ENCODE measurements at regions not wholly inside any gene's neighbourhood (a gene's known extent, or its start where the extent isn't known, plus 50 kb on each side); places are given as distances from the start of the nearest gene placed in this dataset.

DNA sequence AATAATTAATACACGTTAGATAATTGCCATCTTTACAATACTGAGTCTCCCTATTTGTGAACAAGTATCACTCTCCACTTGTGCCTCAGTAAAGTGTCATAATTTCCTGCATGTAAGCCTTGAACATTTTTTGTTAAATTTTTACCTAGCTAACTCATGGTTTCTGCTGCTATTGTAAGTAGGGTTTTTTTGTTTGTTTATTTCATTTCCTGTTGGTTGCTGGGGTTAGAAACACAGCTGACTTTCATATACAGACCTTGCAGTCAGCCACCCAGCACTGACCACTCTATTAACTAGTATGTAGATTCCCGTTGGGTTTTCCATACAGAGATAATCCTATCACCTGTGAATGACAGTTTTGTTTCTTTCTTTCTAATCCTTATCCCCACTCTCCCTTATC is 133.3 kb downstream of the MPP7 start:
- TF ChIP-seq, protein P1, sequence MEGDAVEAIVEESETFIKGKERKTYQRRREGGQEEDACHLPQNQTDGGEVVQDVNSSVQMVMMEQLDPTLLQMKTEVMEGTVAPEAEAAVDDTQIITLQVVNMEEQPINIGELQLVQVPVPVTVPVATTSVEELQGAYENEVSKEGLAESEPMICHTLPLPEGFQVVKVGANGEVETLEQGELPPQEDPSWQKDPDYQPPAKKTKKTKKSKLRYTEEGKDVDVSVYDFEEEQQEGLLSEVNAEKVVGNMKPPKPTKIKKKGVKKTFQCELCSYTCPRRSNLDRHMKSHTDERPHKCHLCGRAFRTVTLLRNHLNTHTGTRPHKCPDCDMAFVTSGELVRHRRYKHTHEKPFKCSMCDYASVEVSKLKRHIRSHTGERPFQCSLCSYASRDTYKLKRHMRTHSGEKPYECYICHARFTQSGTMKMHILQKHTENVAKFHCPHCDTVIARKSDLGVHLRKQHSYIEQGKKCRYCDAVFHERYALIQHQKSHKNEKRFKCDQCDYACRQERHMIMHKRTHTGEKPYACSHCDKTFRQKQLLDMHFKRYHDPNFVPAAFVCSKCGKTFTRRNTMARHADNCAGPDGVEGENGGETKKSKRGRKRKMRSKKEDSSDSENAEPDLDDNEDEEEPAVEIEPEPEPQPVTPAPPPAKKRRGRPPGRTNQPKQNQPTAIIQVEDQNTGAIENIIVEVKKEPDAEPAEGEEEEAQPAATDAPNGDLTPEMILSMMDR (IDR thresholded peaks at IDR 0.05; ENCODE audit: low read length, missing control alignments): no peak
- no peak overlapping the region for H3K4me3 ChIP-seq (replicated peaks; ENCODE audit: low read depth, low read length)
- DNase-seq (ENCODE audit: low read depth): no peak

DNA sequence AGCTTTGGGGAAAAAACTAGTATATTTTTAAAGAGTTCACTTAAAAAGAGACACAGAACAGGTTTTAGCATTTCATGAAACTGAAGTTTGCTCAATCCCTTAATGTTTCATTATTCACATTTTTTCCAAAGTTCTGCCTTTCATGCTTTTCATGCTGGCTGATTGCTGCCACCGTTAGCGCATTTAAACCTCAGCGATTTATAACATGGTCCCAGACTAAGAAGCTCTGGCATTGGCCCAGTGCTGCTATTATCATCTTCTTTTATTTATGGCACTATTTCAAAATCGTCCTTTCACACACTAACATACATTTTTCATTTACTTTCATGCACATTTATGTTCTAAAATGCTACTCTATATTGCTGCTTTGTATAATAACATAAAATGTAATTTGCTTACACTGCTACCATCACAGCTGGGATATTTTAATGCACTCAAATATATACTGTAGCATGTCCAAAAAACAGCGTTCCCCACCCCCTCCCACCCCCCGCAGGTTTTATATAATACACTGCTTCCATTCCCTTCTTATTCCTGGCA is 141.9 kb downstream of the MPP7 start:
- no peak for DNase-seq (ENCODE audit: low read depth)
- no peak overlapping the region for H3K4me3 ChIP-seq (replicated peaks; ENCODE audit: low read depth, low read length)
- TF ChIP-seq, protein P1 (IDR thresholded peaks at IDR 0.05; ENCODE audit: low read length, missing control alignments): no peak

DNA sequence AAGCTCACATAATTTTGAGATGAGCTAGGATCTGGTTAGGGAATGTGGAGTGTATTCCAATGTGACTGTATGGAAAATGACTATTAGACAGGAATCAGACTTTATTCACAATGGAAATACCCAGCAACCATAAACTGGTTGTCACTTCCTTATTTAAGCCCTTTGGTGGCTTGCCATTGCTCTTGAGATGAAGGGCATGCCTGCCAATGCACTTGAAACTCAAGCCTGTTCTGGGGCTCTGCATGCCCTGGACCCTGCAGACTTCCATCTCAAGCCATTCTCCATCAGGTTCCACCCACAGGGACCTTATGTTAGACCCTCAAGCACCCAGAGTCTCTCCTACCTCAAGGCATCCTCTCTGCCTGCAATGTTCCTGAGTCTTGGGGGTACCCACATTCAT is 145.5 kb downstream of the MPP7 start:
- TF ChIP-seq, protein P1 (IDR thresholded peaks at IDR 0.05; ENCODE audit: low read length, missing control alignments): no peak
- DNase-seq (ENCODE audit: low read depth): no peak
- H3K4me3 ChIP-seq (replicated peaks; ENCODE audit: low read depth, low read length): no peak overlapping the region

DNA sequence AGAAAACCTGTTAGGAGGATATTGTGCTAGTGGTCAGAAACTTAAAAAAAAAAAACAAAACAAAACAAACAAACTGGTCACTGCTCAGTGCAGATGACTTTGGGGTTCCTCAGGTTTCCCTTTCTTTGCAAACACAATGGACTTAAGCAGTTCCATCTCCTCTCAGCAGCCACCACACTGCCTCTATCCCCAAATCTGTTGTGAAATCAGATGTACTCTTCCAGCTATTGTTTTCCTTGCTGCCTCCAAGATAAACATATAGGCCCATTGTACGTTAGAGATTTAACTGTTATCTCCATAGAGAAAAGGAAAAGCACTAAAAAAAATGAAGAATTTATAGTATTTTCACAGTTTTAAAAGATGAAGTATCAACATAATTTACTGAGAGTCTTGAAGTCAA is 147.1 kb downstream of the MPP7 start:
- DNase-seq (ENCODE audit: low read depth): no peak
- TF ChIP-seq, protein P1 (IDR thresholded peaks at IDR 0.05; ENCODE audit: low read length, missing control alignments): no peak
- H3K4me3 ChIP-seq (replicated peaks; ENCODE audit: low read depth, low read length): no peak overlapping the region

DNA sequence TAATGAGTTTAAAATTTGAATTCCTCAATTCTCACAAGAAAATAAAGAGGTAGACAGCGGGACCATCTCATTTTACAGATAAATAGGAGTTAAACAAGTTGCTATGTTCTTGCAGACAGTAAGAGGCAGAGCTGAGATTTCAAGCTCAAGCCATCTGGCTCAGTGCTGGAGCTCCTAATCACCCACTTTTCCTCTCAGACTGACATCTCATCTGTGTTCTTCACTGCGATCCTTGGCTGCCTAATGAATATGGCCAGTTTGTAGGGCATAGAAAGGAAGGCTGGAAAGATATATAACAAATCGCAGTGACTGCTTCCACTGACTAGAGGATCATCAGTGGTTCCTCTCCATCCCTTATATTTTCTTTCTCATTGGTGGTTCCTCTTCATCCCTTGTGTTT is 151.2 kb downstream of the MPP7 start:
- no peak for DNase-seq (ENCODE audit: low read depth)
- TF ChIP-seq, protein P1 (IDR thresholded peaks at IDR 0.05; ENCODE audit: low read length, missing control alignments): no peak
- no peak overlapping the region for H3K4me3 ChIP-seq (replicated peaks; ENCODE audit: low read depth, low read length)

DNA sequence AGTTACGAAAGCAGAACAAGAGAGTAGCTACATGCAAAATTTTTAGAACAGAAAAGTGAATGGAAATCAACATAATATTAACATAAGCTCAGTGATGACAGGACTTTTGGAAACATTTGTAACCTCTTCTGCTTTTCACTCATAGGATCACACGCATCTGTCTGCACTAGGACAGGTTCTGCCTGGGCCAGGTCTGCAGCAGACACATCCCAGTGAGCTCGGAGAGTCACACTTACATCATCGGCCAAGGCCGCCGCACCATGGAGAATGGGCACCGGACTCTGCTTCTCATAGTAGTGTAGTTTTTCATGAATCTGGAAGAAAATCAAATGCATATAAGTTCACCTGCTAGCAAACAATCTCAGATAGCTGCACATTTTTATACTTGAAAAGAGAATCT is 150.9 kb upstream of the ODAD2 start:
- H3K4me3 ChIP-seq (replicated peaks; ENCODE audit: low read depth, low read length): no peak overlapping the region
- TF ChIP-seq, protein P1 (IDR thresholded peaks at IDR 0.05; ENCODE audit: low read length, missing control alignments): no peak
- no peak for DNase-seq (ENCODE audit: low read depth)

DNA sequence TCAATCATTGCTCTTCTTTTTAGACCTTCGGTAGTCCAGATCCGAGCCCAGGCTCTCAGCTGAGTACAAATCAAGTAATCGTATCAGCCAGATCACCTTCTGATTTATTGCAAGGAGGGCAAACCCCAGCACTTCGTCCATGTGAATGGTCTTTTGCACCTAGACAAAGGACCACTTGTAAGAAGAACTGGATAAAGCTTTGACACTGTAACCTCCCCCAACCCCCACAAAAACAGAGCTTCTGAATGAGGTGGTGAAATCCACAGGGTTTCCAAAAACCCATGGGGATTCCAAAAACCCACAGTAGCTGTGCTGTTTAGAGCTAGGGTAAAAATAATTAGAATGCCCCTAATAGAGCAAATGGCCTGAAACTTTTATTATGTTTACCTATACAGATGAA is 148.8 kb upstream of the ODAD2 start:
- H3K4me3 ChIP-seq (replicated peaks; ENCODE audit: low read depth, low read length): no peak overlapping the region
- TF ChIP-seq, protein P1 (IDR thresholded peaks at IDR 0.05; ENCODE audit: low read length, missing control alignments): no peak
- no peak for DNase-seq (ENCODE audit: low read depth)

All from fibroblast of pulmonary artery (primary cell).